DMS153 (cell line): ENCODE measurements at regions not wholly inside any gene's neighbourhood (a gene's known extent, or its start where the extent isn't known, plus 50 kb on each side); places are given as distances from the start of the nearest gene placed in this dataset.
"Not testable (repeated sequence)": the region's sequence is repeated elsewhere in the genome, so short reads cannot be mapped to it uniquely, and the experiment has no call there.

Experiments
- DNase-seq: peaks from one replicate; lab custom pipeline; 2025; lab: John Stamatoyannopoulos, UW

DNA sequence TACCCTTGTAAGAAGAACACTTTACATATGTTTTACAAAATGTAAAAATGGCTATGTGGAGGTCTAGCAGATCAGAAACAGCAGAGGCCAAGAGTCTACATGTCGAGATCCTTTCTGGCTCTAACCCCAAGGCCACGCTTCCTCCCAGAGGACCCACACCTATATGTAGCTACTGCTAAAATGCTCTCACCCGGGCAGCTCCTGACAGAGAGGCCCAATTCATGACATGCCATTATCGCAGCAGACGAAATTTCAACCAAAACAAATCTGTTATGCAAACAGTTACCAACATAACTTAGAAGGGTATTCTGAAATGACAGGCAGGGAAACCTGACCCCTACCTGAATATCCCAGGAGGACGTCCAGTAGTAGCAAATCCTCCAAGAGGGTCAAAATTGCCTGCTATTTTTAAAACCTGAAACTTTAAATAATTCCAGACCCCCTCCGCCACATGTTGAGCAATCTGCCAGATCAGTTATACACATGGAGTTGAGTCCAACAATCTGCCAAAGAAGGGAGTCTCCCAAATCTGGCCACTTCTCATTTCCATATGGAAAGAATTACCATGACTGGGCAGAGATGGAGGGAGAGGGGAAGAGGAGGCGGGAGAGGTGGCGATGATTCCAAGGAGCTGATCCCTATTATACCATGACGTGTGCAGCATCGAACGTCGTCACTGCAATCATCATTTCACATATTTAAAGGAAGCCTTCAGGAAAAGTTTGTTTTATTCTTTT, 192.9 kb upstream of the TBL1X start:
- no peak for DNase-seq

DNA sequence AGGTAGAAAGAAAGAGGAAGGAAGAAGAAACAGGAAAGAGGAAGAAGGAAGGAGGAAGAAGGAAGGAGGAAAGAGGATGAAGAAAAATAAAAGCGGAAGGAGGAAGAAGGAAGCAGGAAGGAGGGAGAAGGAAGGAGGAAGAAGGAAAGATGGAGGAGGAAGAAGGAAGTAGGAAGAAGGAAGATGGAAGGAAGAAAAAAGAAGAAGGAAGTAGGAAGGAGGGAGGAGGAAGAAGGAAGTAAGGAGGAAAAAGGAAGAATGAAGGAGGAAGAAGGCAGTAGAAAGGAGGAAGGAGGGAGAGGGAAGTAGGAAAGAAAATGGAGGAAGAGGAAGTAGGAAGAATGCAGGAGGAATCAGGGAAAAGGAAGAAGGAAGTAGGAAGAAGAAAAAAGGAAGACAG, 191.1 kb upstream of the TBL1X start:
- DNase-seq = no peak

DNA sequence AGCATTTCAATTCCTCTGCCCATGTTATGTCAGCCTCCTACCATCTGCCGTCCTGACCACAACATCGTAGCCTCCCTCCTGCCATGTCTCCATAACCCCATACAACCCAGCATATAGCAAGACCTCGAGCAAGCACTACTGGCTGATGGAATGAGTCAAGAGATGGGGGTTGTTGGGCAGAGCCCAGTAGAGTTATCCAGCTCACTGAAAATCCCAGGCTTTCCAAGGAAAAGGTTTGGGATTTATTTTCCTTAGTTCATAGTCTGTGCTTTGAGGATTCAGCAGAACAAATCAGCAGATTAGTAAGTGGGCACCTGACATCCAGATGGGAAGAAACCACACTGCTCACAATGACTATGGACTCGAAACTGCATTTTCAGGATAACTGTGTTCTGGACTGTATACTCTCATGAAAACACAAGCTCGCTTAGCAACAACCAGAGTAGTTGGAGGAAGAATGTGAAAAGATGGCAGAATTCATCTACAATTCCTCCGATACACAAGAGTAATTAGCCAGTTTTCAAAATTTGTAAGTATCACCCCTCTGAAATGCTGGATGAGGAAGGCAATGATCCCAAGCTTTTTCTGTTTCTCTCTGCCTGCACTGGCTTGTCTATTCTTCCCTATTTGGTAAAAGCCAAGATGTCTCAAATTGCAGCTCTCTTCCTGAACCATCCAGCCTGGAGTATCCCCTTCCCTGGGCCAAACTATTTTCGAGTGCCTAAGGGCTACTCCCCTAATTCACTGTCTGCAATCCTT, 186.2 kb upstream of the TBL1X start:
- DNase-seq = no peak

DNA sequence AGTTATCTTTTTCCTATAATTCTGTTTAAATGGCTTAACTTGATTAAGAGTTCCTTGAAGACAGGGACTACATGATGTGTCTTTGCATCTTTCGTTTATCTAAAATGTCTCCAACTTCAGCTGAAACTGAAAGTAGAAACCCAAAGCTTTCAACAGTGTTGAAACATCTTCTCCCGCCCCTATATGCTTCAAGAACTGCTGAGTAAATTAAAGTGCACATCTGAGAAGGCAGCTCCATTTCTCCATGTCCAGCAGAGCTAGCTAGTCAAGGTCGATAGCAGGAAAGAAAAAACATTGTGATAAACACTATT, 185.7 kb upstream of the TBL1X start:
- DNase-seq = no peak

DNA sequence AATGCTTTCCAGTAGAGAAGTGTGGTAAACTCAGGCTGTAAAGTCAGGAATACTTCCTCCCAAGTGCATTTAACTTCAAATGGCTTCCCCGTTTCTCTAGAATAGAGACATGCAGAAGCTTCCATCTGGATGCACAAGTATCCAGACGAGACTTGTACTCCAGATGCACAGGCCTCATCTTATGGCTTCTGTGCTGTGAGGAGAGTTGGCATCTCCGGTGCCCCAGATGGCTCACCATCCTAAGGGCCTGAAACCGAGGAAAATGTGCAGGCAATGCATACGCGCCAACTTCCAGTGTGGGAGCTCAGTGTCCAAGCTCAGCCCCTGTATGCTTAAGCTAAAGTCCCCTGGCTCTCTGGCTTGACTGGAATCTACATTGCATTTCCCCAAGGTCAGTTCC, 184.0 kb upstream of the TBL1X start:
- no peak for DNase-seq

DNA sequence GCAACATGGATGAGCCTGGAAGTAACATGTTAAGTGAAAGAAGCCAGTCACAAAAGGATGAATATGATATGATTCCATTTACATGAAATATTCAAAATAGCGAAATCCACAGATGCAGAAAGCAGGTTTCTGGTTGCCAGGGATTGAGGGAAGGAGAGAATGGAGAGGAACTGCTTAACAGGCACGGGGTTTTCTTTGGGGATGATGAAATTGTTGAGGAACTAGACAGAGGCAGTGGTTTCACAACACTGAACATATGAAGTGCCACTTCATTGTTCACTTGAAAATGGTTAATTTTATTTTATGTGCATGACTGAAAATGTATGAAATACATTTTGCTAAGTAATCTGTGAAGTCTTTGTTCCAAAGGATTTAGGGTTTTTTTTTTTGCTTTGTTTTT, 182.5 kb upstream of the TBL1X start:
- no peak for DNase-seq

DNA sequence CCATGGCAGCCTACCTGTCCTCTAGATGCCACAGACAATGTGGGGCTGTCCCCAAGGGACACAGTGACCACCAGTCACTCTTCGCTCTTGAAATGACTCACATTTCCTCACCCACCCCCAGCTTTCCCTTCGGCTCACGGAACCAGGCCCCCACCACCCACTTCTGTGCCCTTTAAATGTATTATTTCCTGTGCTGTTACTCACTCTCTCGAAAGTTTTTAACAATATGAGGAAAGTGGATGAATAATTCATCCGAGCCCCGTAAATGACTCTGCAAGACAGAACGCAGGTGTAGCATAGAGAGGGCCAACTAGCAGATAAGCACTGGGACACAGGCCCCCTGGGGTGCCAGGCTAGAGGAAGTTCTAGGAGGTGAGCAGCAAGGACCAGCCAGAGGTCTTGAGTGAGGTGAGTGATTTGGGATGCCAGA, 179.5 kb upstream of the TBL1X start:
- no peak for DNase-seq

DNA sequence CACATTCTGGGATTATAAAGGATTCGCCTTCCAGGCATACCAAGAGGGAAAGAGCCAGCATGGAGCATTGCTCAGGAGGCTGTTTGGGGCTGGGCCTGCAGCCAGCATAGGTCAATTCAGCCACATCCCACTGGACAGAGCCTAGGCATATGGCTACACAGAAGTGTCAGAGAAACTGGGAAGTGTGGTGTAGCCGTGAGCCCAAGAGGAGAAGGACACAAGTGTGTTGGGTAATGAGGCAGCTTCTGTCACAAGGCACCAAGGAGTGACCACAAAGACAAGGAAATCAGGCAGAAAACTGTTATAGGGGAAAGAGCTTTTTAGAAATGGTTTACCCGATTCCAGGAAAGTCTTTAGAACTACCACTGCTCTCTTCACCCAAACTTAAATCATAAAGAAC, 178.6 kb upstream of the TBL1X start:
- DNase-seq = no peak

DNA sequence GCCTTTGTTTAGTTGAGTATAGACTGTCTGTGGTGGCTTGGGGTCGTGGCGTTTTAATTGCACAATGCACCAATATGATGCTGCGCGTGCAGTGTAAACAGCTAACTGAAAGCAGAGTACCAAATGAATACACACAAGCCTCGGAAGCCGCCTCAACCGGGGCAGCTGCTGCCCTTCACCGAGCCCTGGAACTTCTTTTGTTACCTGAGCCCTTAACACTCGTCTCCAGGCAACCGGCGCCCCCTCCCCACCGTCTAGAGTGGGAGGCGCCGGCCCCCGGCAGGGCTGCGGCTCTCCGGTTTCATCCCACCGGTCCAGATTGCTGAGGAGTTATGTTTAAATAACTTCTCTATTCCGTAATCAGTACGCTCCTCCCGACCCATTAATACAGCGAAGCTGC, 173.2 kb upstream of the TBL1X start:
- DNase-seq = peak; percentile 84

DNA sequence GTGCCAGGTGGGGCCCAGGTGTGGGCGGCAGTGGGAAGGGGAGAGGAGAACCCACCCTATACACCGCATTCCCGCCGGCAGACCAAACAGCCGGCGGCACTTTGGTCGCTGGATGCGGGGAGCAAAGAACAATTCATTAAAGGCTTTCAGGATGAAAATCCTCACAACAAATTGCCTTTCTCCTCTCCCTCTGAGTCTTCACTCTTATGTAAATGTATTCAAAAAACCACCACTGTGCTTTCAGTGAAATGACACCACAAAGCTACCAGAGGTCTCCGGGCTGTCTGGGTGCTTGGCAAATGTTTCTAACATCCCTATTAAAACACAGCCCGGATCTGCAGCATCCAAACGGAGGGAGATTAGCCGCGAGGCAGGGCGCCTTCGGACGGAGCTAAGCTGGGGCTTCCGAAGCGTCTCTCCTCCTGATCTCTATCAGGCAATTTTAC, 171.8 kb upstream of the TBL1X start:
- DNase-seq = no peak

DNA sequence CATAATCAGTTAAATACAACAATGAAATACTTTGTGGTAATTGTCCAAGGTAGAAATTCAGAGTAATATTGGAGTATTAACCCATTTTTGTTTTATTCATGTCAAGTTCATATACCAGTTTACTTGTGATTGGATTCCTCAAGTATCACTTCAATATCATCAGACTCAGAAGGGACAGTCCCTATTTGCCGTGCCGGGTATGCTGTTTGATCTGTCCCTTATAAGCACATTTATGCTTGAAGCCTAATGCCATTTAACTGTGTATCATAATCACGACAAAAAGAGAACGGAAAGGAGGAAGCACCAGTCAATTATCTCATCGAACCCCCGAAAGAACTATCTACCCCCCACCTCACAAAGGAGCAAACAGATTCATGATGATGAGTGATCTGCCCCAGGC, 171.0 kb upstream of the TBL1X start:
- DNase-seq = no peak

DNA sequence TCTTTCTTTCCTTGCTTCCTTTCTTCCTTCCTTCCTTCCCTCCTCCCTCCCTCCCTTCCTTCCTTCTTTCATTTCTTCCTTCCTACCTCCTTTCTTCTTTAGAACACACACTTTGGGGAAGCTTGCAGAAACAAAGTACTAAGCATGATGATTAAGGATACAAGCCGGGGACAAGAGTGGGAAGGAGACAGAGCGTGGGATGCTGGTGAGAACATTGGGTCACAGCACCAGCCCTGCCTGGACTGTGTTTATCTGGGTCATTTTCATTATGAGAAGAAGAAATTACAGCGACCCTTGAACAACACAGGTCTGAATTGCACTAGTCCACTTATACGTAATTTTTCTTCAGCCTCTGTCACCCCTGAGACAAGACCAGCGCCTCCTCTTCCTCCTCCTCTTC, 169.3 kb upstream of the TBL1X start:
- DNase-seq = no peak

DNA sequence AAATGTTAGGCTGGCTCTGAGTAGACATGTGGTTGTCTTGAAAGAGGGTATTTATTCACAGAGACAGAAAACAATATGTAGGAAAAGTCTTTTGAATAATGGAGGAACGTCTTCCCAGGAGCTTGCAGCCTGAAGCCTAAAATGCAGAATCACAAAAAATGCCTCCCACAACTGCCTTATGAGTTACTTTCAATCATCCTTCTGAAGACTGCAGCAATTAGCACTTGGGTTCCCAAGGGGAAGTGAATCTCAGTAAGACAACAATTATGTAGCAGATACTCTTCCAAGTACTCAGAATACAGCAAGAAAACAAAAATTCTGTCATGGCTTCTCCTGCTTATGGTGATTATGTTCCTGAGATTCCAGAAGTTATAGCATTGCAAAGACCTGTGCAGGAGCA, 166.6 kb upstream of the TBL1X start:
- no peak for DNase-seq

DNA sequence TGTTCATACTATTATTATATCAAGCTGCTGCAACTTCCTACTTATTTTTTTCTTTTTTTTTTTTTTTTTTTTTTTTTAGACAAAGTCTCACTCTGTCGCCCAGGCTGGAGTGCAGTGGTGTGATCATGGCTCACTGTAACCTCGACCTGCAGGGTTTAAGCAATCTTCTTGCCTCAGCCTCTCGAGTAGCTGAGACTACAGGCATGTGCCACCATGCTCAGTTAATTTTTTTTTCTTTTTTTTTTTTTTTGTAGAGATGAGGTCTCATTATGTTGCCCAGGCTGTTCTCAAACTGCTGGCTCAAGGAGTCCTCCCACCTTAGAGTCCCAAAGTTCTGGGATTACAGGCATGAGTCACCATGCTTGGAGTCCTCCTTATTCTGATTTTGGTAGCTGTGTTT, 165.2 kb upstream of the TBL1X start:
- not testable (repeated sequence) for DNase-seq

DNA sequence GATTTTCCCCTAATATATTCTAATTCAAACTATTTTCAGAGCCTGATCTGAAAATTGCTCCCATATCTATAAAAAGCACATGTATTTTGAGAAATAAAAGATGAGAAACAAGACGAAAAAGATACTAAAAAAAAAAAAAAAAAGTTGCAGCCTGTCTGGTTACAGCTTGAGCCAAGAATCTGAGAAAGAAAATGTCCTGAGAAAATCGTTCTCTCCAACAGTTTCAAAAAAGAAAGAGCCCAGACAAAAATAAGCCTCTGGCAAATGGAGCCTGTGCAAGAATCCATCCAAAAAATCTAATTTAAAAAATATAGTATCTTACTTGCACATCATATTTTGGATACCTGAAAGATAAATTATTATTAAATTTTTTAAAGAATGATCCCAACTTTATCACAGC, 163.0 kb upstream of the TBL1X start:
- no peak for DNase-seq

DNA sequence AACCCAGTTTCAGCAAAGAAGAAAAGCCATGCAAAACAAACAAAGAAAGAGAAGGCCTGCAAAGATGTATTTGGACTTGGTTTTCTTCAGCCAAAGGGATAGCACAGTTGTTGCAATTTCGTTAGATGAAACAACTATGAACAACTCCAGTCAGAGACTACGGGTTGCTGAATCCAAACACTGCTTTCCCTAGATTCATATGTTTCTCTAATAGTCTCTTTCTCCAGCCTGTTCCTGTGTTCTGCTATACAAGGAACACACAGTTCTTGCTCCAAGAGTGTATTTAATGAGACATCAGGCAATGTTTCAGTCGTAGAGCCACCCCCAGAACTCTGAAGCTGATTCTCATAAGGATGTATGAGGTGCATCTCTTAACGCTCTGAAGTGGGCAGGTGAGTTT, 162.5 kb upstream of the TBL1X start:
- DNase-seq = no peak

DNA sequence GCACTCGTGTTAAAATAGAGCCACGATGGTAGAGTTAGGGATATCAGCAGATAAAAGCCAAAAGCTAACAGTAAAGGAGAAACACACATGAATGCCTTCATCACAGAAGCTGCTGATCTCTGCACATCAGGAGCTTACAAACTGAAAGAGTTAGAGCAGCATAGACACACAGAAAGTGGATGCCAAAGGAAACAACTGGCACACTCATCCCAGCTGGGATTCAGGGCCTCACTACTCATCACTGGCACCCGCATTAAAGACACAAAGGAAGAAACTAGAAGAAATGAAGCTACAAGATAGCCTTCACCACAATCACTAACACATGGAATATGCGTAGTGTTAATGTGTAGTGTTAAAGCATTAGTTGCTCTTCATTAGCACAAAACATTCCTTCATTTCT, 156.4 kb upstream of the TBL1X start:
- no peak for DNase-seq

DNA sequence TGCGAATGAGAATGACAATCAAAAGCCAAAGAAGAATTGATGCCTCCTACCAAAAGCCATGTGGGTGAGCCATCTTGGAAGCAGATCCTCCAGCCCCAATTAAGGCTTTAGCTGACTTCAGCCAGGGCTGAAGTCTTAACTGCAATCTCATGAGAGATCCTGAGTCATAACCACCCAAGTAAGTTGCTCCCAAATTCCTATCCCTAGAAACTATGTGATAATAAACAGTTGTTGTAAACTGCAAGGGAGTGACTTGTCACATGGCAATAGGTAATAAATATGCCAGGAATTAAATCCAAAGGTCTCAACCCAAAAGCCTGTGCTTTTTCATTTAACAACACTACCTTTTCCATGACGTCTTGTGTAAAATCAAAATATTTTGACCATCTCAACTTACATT, 154.2 kb upstream of the TBL1X start:
- DNase-seq = no peak

DNA sequence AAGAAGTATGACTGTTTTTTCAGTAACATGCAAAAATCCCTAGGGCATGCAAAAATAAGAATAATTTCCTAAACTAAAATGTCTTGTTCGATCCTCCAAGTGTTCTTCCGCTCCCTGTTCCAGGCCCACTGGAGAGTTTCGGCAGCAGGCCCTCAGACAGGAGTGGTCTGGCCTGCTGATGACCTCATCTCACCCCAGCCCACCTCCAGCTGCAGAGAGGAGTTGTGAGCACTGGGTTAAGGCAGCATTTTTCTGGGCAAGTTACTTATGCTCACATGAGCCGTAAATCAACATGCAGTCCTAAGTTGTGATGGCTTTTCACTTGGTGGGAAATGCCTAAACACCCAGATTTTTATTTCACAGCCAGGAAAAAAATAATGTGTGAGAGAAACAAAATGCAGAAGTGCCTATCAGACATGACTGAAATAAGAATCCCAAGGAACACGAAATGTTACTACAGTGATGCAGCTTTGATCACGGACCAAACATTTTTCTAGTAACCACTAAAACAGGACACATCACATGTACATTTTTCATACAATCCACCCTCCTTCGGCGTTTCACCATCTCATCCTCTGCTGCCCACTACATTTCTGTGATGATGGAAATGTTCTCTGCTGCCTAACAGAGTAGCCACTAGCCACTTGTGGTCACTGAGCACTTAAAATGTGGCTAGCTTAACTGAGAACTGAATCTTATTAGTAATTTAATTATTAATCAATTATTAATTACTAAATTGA, 153.3 kb upstream of the TBL1X start:
- DNase-seq = no peak

DNA sequence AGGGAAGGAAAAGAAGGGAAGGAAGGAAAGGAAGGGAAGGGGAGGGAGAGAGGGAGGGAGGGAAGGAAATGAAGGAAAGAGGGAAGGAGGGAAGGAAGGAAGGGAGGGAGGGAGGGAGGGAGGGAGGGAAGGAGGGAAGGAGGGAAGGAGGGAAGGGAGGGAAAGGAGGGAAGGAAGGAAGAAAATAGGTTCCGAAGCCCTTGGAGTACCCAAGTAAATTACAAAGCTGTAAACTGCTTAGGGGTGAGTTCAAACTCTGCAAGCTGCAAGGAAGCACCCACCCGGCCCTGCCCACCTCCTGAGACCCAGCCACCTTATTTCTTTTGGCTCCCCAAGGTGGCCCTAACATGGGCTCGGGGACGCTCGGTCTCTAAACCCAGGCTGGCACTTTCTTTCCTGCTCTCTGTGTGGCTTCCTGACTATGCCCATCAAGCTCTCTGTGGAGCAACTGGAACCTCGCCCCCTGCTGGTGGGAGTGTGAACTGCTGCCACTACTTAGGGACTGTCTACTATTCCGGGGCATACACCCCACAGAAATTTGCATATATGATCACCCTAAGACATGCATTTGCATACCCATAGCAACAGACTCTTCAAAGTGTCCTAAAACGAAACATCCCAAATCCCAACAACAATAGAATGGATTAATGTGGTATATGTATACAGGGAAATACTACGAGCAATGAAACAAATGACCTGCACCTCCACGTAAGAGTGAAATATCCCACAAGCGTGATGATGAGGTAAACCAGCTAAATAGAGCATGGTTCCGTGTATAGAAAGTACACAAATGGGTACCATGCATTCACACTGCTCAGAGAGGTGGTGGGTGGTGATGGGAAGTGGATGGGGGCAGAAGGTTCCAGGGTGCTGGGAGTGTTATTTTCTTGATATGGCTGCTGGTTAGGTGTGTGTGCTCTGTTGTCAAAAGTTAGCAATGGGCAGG, 151.7 kb upstream of the TBL1X start:
- no peak for DNase-seq

DNA sequence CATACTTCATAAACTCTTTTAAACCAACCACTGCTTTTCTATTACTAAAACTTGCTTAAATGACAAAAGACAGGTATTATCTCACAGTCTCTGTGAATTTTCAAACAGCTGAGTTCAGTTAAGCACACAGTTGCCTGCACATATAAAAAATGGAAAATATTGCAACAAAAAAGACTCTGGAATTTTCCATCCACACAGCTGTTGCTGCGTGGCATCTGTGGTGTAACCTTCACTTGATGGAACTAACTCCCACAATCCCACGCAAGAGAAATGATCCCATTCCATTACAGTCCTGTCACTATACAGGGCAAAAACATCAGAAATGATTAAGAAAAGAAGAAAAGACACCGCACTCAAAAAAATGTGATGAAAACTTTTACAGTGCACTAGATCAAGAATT, 149.8 kb upstream of the TBL1X start:
- DNase-seq = no peak

DNA sequence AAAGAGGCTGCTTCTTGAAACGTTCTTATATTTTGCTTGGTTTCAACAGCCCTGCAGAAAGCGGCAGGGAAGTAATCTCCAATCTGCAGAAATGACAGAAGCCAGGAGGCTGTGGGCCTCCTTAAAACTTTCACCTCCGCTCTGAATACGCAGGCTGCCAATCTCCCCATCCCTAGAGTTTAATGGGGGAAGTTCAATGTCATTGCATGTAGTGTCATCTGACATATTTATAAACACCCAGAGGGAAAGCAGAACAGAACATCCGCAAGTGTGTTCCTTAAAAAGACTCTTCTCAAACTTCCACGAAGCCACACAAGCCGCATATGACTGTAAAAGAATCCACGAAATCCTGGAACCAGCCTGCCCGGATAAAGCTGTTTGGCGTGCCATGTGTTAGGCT, 148.8 kb upstream of the TBL1X start:
- no peak for DNase-seq
